Cerebellar cortex (tissue), 1 donor: ENCODE measurements at regions not wholly inside any gene's neighbourhood (a gene's known extent, or its start where the extent isn't known, plus 50 kb on each side); places are given as distances from the start of the nearest gene placed in this dataset.

Experiments used
- DNase-seq: peaks from one replicate; pipeline ENCODE4 v3.0.0-alpha.2; 2015; ENCODE audit warnings: low spot score

DNA sequence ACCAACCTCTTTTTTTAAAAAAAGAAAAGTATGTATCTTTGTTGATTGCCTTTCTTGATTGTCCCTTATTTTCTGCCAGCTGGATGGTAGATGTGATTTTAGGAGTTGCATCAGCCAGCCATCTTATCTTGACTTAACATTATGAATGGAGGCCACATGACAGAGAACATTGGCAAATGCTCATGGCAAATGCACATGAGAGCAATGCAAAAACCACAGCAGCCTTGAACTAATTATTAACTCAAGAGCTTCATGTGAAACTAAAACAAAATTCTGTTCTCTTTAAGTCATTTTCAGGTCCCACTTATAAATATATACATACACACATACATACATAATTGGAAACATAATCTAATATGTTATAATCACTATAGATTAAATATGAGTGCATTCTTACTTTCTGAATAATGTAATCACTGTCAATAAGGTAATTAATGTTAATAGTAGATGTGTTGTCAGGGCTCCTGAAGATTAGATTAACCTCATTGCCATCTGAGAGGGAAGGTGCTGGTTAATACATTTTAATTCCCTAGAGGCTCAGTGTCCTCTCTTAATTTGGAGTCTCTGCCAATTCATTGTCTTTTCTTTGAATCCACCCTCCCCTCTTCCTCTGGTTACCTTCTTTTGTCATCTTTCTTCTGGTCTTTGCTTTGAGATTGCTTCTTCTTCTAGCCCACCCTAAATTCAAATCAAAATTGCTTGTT lies 962.2 kb downstream of the ADGRL2 start:
- DNase-seq, result no peak

DNA sequence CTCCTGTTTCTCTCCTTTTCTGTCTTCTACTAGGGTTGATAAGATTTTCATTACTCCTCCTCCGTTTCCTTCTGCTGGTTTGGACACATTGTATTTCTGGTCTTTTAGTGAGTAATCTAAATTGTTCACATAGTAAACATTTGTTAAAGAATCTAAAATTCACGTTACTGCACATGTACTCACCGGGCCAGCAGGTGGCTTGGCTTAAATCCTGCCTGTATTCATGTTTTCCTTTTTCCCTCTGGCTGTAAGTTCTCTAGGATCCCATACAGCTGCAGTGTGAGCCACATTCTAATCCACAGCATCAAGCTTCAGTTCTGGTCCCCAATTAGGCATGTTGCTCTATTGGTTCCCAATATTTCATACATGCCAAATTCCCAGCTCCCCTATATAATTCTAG lies 958.3 kb downstream of the ADGRL2 start:
- DNase-seq, result no peak

DNA sequence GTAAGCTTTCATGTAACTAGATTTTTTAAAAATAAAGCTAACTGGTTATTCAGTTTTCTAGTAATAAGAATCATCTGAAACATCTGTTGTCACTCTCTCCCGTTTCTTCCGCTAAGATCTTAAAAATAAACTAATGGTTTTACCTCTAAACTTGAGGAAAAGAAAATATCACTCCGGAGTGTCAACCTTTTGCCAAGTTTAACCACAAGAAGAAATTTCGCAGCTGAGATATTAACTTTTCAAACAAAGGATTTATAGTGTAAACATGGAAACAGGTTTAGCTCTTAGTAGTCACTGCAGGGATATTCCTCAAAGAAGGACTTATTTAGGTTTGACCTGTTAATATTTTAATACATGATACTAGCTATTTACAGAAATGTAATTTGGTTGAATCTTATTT lies 954.9 kb downstream of the ADGRL2 start:
- DNase-seq, result no peak

DNA sequence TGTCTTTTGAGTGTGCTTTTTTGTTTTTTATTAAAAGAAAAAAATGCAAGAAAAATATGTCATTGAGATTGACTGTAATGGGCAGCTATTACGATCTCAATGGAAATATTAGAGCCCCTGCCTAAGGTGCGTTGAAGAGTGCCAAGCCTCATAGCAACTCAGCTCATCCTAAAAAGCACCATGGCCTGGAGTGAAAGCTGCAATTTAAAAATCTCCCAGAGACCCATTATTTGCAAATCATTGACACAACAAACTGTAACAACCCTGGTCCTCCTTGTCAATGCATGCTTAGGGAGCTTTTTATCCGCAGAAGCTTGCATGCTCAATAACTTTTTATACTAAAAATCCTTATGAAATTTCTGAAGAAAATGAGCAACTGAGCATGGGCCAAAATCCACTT lies 954.5 kb downstream of the ADGRL2 start:
- no peak for DNase-seq

DNA sequence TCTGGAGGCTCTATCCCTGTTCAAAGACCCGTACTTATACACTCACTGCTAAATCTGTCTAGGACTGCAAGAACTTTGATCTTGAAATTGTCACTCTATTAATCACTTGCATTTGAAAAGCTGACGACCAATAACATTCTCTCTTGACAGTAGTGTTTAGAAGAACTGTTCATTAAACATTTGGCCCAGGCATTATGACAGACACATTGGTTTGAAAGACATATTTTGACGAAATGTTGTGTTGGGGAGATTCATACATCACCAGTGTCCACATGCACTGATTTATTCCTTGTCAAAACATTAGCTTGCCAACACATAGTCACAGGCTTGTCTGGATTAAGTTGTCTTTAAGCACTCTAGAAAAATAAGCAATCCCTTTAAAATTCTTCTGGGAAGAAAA lies 951.3 kb downstream of the ADGRL2 start:
- no peak for DNase-seq

DNA sequence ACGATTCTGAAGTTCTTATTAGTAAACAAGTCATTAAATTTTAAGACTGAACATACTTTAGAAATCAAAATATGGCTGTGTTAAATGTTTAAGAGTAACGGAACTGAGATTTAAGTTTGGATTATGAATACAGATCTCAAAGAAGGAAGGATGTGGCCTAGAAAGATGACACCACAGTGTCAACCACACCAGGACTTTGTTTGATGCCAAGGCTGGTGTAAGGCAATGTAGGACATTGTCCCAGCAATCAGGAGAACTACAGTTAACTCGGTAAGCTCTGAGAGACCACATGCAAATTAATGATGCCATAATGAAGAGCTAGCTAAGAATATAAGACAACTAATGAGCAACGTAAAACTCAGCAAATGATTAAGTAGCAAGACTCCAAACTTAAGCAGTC lies 932.9 kb downstream of the ADGRL2 start:
- no peak for DNase-seq

DNA sequence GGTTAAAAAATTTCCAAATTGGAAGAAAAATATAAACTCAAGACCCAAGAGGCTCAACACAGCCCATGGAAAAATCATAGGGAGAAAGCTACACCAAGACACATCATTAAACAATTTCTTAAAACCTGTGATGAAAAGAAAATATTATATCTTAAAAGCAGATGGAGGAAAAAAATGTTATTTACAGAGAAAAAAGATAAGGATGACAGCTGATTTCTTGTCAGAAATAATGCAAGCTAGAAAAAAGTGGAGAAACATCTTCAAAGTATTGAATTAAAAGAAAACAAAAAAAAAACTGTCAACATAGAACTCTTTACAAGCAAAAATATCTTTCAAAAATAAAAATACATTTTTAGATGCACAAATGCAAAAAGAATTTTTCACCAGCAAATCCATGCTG lies 930.5 kb downstream of the ADGRL2 start:
- DNase-seq, result no peak

DNA sequence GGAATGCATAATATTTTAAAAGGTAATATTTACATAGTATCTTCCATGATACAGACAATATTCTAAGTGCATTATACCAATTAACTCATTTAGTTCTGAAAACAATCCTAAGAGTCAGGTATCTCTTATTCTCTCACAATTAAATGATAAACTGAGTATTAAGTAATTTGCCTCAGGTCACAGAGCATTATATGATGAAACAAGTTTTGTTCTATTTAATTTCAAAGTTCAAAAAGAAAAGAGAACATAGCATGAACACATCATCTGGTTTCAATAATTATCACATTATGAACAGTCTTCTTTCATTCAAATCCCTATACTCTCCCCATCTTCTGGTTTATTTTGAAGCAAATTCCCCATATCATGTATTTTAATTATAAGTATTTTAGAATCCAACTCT lies 927.5 kb downstream of the ADGRL2 start:
- no peak for DNase-seq

DNA sequence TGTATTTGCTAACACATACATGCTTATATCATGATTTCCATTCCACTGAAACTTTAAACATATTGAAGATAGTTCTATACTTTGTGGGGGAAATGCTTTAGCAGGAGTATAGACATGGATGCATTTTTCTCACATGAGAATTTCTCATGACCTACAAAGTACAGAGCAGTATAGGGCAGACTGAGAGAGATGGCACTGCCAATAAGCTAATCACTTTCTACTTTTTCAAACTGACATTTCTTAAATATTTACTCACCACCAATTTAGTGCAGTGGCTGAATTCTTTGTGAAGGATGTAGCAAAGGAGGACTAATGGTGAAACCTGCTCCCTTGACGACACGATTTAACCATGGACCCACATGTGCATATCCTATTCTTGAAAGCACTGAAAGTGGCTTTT lies 923.5 kb downstream of the ADGRL2 start:
- no peak for DNase-seq

DNA sequence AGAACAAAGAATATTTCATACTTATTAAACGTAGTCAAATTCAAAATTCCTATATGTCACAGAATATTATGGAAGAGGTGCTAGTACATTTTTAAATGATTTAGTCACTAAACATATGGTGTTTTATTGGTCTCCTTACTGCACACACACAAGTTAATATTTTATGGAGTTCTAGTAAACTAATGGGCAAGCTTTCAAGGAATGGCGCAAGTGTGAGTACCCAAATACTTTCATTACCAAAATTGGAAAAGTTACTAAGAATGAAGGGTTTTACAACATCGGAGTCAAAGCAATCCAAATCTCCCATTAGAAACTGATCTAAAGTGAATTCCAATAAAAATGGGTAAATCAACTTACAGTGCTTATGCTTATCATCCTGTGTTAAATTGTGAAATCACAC lies 921.9 kb downstream of the ADGRL2 start:
- no peak for DNase-seq

DNA sequence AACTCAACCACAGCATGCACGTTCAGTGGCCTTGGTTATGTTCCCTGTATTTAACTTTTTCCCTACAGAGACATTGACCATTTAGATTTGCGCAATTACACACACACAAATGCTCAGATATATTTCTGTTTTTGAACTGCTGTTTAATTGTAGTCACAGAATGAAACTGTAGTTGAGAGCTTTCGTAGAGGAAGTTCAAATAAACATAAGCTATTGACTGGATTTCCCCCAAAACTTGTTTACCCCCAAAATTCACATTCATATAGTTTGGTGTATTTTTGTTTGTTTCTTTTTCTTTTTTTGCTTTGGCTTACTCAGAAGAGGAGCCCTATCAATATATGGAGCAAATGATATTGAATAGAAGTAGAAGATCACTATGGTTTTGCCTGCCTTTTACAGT lies 921.0 kb downstream of the ADGRL2 start:
- no peak for DNase-seq

DNA sequence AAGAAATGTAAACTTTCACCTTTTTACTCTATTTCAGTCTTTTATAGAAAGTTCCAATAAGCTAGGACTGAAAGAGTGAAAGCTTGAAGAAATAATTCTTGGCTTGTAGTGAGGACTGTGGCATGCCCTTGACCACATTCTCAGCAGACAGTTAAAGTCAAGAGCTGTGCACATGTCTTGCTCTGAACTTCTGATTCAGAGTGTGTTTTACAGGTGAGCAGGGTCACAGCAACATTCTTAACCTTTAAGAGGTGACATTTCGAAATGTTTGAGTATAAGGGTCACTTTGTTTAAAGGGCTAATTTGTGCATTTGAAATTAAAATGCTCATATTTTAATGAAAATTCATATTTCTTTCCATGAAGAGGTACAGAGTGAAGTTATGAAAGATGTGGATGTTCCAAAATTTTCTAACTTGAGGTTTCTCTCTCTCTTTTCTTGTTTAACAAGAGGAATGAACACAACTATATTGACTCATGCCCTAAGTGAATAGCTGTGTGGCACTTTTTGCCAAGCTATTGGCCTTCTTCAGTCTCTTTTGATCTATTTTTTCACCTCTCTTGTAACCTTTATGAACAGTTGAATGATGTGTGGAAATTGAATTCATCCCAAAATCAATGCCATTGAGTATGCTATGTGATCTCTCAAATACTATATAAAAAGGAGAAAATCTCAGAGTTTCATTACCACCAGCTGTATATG lies 918.1 kb downstream of the ADGRL2 start:
- no peak for DNase-seq

DNA sequence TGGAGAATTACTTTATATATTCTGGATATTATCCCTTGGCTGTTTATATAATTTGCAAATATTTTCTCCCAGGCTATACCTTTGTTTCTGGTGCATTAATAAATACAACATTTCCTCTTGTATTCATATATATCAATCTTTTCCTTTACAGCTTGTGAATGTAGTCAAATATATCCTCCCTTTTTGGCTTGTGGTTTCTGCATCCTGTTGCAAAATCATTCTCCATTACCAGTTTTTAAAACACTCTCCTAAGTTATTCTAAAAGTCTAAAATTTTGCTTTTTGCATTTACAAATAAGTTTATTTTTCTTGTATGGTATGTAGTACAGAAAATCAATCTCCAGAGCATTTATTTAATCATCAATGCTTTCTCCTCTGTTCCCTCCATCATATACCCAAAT lies 909.4 kb downstream of the ADGRL2 start:
- DNase-seq, result no peak

DNA sequence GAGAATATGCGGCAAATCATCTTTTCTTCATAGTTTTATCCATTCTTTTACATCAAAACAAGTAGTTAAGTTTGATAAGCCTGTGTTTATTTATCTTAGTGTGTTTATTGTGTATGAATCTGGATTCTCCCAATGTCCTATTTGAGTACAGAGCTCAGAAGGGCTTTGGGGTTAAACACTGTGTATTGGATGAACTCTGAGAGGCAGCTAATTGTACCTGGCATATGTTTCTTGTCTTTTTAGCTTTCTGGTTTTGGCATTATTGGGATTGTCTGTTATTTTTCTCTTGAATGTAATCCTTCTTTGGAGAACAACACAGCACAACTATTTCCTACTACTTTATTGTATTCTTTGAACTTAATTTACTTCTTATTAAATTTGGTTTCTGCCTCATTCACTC lies 906.9 kb downstream of the ADGRL2 start:
- no peak for DNase-seq

DNA sequence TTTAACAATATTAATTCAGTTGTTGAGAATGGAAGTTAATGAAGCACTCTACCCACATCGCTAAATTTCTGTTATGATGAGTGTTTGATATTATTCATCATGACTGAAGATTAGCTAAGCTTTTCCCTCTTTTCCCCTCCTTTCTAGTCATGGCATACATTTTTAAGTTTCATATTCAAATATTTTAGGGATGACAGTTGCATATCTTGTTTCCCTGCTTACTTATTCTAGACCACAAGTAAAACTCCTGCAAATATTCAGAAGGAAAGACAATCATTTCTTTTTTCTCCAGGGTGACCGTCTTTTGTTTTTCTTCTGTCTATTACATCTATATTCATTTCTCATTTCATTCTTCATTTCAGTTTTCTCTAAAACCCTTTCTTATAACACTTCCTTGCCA lies 906.0 kb downstream of the ADGRL2 start:
- no peak for DNase-seq

DNA sequence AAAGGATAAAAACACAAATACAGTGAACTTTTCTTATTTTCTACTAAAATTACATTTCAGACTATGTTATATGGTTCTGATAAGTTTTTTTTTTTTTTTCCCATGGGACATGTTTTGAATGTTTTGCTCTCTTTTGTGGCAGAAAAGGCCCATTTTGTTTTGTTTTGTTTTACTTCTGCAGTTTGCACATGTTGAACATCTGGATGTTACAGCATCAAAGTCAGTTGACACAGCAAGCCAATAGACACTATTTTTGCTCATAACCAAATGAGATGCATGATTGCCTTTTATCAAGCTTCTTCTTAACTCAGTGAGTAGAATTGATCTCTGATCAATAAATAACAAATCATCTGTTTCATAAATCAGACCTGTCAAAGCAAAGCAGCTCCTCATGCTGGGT lies 904.2 kb downstream of the ADGRL2 start:
- DNase-seq, result no peak

DNA sequence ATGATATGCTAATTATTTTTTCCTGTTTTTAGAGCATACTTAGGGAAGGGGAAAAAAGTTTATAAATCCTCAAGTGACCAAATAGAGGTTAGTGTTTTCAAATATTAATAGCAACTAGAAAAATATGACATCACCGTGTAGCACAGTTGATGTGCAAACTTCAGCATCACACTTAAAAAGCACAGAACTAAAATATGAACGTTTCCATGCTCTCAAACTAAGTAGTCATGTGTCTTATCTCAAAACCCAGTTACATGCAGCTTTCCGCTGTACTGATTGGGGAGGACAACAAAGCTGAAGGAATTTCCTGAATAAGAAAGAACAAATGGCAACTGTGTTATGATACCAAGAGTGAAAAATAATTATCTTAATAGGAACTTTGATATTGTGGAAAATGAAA lies 903.7 kb downstream of the ADGRL2 start:
- no peak for DNase-seq

DNA sequence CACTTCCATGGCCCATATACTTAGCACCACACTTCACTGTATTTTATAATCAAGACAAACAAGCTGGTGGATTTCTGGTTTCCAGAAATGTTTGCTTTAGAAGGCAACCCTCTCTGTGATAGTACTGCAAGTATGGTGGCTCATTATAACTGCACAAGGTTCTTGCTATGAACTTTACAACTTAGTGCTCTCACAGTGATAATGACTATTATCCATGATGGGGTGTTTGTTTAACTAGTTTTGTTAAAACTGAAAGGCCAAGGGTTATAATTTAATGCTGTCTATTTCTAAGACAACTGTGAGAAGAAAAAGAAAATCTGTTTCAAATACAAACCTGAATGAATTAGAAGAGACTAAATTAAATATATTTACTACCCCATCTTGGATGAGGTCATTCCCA lies 903.2 kb downstream of the ADGRL2 start:
- no peak for DNase-seq

DNA sequence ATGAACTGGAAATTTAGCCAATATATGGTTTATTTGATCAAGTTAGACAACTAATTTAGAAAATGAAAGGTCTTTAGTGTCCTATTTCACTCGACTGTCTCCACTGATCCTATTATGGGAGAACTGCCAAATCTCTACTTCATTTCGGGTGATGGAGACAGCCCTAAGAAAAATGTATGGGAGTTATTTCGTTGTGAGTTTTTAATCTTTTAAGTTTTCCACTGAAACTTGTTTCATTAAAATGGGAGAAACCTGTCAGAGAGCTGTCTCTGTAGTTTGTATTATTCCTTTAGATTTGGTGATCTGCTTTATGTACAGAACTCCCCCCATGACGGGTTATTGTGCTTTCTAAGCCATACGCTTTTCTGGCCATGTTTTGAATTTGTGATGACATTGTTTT lies 899.7 kb downstream of the ADGRL2 start:
- no peak for DNase-seq

DNA sequence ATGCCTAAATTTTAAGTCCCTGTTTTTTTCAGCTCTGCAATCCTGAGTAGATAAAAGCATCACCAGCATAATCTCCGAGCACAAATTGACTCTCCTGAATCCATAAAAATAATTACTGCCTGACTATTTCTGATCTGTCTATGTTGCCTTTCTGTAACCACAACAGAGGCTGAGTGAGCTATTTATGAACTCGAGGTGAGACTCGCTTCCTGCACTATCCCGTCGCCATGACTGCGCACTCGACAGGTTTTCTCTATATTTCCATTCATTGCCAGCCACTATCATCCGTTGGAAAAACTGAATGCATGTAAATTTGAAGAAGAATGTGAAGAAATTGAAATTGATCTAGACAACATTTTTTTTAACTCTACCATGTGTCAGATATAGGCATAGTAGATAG lies 897.2 kb downstream of the ADGRL2 start:
- DNase-seq, result no peak

DNA sequence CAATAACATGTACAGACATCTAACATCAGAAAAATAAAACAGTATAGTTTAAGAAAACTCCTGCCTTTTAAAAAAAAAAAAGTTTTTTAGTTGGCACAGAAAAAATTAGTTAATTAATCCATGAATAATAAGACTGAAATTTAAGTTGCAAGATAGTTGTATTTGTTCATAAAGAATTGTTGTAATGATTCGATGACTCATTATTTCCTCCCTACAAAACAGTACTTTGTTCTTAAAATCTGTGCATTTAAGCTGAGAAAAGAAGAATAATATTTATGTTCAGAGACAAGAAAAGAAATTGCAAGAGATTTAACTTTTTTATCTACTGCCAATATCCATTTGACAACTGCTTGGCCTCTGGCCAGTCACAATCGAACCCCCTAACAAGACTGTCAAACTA lies 894.7 kb downstream of the ADGRL2 start:
- DNase-seq, result no peak

DNA sequence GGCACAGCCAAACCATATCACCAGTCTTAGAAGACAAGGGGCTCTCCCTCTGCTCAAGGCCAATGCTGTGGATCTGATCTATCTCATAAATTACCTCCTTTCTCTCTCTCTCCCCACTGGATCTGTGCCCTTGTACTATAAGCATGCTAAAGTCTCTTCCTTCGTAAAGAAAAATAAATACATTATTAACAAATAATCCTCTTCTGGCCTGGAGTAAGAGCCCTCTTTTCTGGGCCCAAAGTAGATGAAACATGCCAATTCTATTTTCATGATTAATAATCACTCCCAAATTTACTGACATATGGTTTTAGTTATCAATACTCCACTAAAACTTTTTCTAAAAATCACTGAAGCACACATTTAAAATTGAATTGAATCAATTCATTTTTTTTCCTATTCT lies 889.7 kb downstream of the ADGRL2 start:
- DNase-seq, result no peak

DNA sequence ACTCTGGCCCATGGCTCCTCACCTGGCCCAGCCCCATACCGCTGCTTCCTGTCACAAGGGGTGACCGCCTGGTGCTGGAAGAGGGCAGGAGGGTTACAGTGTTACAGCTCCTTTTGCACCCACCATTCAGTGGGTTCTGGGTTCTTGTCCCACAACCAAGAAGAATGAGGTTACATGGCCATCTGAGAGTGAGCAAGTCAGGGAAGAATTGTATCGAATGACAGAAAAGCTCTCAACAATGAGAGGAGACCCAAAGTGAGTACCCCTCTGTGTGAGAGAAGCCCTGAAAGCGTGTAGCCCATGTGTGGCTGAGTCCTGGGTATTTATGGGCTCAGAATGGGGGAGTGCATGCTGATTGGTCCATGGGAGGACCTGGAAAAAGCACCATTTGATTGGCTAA lies 888.5 kb downstream of the ADGRL2 start:
- no peak for DNase-seq

DNA sequence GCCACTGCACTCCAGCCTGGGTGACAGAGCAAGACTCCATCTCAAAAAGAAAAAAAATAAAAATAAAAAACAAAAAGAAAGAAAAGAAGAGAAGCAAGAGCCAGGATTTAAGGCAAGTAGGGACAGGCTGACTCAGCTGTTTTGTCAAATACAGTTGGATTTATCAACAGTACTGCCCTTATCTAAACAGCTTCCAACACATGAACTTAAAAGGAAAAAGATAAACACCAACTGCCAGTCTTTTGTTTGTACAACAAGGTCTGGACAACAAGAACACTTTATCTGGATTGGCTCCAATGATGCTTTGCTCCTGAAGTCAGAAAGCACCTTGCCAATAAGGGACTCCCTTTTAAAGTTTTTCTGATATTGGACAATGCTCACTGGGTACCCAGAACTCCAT lies 886.0 kb downstream of the ADGRL2 start:
- DNase-seq, result no peak
